ENCODE measurements at regions not wholly inside any gene's neighbourhood (a gene's known extent, or its start where the extent isn't known, plus 50 kb on each side); places are given as distances from the start of the nearest gene placed in this dataset.

- no peaks in the 10 kb centered on the region for H3K36me3 Mint-ChIP-seq (ENCODE audit: low read depth)
- peak overlapping the region; percentile 26 to 60 (median 32) for H3K27ac Mint-ChIP-seq
- no peaks in the 10 kb centered on the region for H3K9me3 Mint-ChIP-seq
- H3K27me3 Mint-ChIP-seq (ENCODE audit: low read depth): no peaks in the 10 kb centered on the region
- H3K4me1 Mint-ChIP-seq: peaks cover 22% of the 10 kb centered on the region
- TF ChIP-seq CTCF (IDR thresholded peaks at IDR 0.05; ENCODE audit: unreplicated experiment in 3 of 3): no peak
- no peak overlapping the region for H3K4me3 Mint-ChIP-seq
These were observed 50.5 kb upstream of the GUCY1A1 start for GRCh38 chr4:155616117-155616516.

DNA sequence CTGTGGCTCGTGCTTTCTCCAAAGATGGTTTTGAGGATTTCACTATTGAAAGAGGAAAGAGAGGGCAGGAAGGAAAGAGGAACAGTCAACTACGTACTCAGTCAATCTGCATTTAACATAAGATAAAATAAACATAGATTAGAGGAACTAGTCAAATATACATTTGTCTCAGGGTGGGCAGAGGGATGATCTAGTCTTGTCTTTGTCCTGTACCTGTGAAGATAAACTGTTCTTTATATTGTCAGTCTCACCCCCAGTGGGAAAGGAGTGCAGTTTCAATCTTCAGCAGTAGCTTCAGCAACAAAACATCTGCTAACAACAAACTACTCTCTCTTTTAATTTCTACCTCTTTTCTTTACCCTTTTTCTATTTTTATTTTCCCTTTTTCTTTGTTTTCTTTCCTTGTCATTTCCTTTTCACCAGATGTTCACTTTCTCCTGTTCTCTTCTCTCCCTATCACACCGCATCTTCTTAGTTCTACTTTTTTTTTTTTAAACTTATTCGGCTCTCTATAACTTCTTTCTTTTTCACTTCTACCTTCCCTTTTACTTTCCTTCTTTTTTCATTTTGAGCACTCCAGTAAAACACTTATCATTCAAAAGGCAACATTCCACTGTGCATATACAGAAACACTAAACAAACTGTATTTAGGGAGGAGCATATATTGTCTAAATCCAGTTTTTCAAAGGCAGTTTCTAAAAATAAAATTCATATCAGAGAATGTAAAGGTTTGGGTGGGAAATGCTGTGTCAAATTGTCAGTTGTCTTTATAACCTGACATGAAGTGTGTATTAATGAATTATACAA, 51.4 kb upstream of the GUCY1A1 start:
- peaks cover 25% of the 10 kb centered on the region for H3K4me1 Mint-ChIP-seq
- no peak overlapping the region for H3K4me3 Mint-ChIP-seq
- no peaks in the 10 kb centered on the region for H3K36me3 Mint-ChIP-seq (ENCODE audit: low read depth)
- H3K9me3 Mint-ChIP-seq: no peaks in the 10 kb centered on the region
- H3K27ac Mint-ChIP-seq: peak overlapping the region; percentile 5 to 38 (median 31)
- no peak for TF ChIP-seq CTCF (IDR thresholded peaks at IDR 0.05; ENCODE audit: unreplicated experiment in 3 of 3)
- H3K27me3 Mint-ChIP-seq (ENCODE audit: low read depth): no peaks in the 10 kb centered on the region

- no peaks in the 10 kb centered on the region for H3K9me3 Mint-ChIP-seq
- peak overlapping the region in 2 of 3 experiments; percentile 31 to 53 for H3K27ac Mint-ChIP-seq
- peaks cover 35% of the 10 kb centered on the region for H3K4me1 Mint-ChIP-seq
- H3K36me3 Mint-ChIP-seq (ENCODE audit: low read depth): no peaks in the 10 kb centered on the region
- TF ChIP-seq CTCF (IDR thresholded peaks at IDR 0.05; ENCODE audit: unreplicated experiment in 3 of 3): no peak
- no peaks in the 10 kb centered on the region for H3K27me3 Mint-ChIP-seq (ENCODE audit: low read depth)
- no peak overlapping the region for H3K4me3 Mint-ChIP-seq
These were observed 52.4 kb upstream of the GUCY1A1 start for GRCh38 chr4:155614111-155614762.

GRCh38 chr4:155612074-155612473, 54.6 kb upstream of the GUCY1A1 start:
- Mint-ChIP-seq H3K4me1 (peaks cover 53% of the 10 kb centered on the region), H3K36me3 (ENCODE audit: low read depth) (no peaks in the 10 kb centered on the region), H3K9me3 (no peaks in the 10 kb centered on the region), H3K4me3 (no peak overlapping the region), H3K27me3 (ENCODE audit: low read depth) (no peaks in the 10 kb centered on the region), H3K27ac (peak overlapping the region in 2 of 3 experiments; percentile 45 to 64)
- TF ChIP-seq CTCF (IDR thresholded peaks at IDR 0.05; ENCODE audit: unreplicated experiment in 3 of 3): no peak

DNA sequence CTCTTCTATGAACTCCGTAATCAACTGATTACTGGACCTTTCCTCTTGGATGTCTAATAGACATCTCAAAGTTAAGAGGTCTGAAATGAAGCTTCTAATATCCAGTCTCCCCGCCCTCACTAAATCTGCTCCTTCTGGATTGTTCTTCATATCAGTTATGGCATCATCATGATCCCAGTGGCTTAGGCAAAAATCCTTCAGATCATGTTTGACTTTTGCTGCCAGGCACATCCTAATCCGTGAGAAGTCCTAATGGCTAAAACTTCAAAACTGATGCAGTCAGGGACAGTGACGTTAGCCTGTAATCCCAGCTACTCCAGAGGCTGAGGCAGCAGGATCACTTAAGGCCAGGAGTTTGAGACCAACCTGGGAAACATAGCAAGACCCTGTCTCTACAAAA, 55.1 kb upstream of the GUCY1A1 start:
- Mint-ChIP-seq H3K36me3 (ENCODE audit: low read depth) (no peaks in the 10 kb centered on the region), H3K9me3 (no peaks in the 10 kb centered on the region), H3K4me1 (peaks cover 53% of the 10 kb centered on the region), H3K4me3 (no peak overlapping the region), H3K27ac (peak overlapping the region in 2 of 3 experiments; percentile 45 to 62), H3K27me3 (ENCODE audit: low read depth) (no peaks in the 10 kb centered on the region)
- no peak for TF ChIP-seq CTCF (IDR thresholded peaks at IDR 0.05; ENCODE audit: unreplicated experiment in 3 of 3)
